Stomach smooth muscle (tissue), 2 donors: ENCODE measurements at regions not wholly inside any gene's neighbourhood (a gene's known extent, or its start where the extent isn't known, plus 50 kb on each side); places are given as distances from the start of the nearest gene placed in this dataset.
"Not testable (repeated sequence)": the region's sequence is repeated elsewhere in the genome, so short reads cannot be mapped to it uniquely, and the experiment has no call there.

ENCODE experiments used
- H3K27ac ChIP-seq: one replicate; pipeline ENCODE4 v1.7.0; 2013; ENCODE audit warnings: mild to moderate bottlenecking, low read length, inconsistent platforms
- H3K27me3 ChIP-seq, 2 donors: one replicate each; pipeline ENCODE4 v1.7.0; 2013; ENCODE audit warnings: low read length in 2 of 2; ENCODE audit not compliant: insufficient read depth in 2 of 2, control insufficient read depth in 1 of 2
- H3K36me3 ChIP-seq, 2 donors: one replicate each; pipeline ENCODE4 v1.7.0; 2013; ENCODE audit warnings: low read length in 2 of 2; ENCODE audit not compliant: control insufficient read depth in 2 of 2, insufficient read depth in 2 of 2
- H3K4me1 ChIP-seq: one replicate; pipeline ENCODE4 v1.7.0; 2013; ENCODE audit warnings: low read length; ENCODE audit not compliant: control insufficient read depth, insufficient read depth
- H3K4me3 ChIP-seq, 2 donors: one replicate each; pipeline ENCODE4 v1.7.0; 2013; ENCODE audit warnings: low read length in 2 of 2
- H3K9ac ChIP-seq, 2 donors: one replicate each; pipeline ENCODE4 v1.7.0; 2013; ENCODE audit warnings: low read length in 2 of 2, mild to moderate bottlenecking in 1 of 2
- H3K9me3 ChIP-seq, 2 donors: one replicate each; pipeline ENCODE4 v1.7.0; 2013; ENCODE audit warnings: low read length in 2 of 2; ENCODE audit not compliant: control insufficient read depth in 2 of 2
- donor health status: healthy.
- donor health status: Pancreatic carcinoma.

DNA sequence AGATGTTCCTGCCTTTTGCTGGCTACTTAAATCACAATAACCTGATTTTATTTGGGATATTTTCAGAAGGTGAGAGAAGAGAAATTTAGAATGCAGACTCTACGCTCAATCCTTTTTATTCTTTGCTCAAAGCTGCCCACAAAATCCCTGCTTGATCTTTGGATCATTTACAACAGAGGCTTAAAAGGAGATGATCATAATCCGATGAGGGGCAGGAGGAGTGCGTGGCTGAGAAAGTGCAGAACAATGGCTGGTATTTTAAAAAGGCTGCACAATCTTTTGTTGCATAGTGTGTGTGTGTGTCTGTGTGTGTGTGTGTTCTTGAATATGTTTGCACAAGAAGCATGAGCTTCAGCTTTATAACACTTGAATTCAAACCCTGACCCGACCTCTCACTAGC, 256.3 kb upstream of the MYT1L start:
- Histone ChIP-seq H3K4me3 (no peak overlapping the region), H3K4me1 (no peaks in the 10 kb centered on the region), H3K36me3 (no peaks in the 10 kb centered on the region), H3K27ac (no peak overlapping the region), H3K9me3 (no peaks in the 10 kb centered on the region), H3K9ac (no peak overlapping the region), H3K27me3 (no peaks in the 10 kb centered on the region)

DNA sequence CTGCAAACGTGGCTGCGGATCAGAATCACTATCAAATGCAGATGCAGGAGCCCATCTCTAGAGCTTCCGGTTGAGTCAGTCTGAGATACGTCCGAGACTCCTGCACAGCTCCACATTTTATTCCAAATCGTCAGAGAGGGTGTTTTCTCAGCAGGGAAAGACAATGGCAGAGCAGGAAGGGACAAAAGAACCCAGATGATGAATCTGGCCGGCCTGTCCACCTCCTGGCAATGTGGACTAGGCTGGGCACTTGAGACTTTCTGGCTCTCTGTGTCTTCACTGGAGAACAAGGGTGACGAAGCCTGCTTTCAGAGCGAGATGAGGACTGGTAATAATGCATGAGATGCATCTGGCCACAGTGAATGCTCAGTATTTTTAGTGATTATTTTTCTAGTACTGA, 255.9 kb upstream of the MYT1L start:
- no peak overlapping the region for H3K4me3 ChIP-seq
- no peak overlapping the region for H3K27ac ChIP-seq
- H3K9me3 ChIP-seq, result no peaks in the 10 kb centered on the region
- no peaks in the 10 kb centered on the region for H3K36me3 ChIP-seq
- no peaks in the 10 kb centered on the region for H3K4me1 ChIP-seq
- H3K9ac ChIP-seq, result no peak overlapping the region
- H3K27me3 ChIP-seq, result no peaks in the 10 kb centered on the region

DNA sequence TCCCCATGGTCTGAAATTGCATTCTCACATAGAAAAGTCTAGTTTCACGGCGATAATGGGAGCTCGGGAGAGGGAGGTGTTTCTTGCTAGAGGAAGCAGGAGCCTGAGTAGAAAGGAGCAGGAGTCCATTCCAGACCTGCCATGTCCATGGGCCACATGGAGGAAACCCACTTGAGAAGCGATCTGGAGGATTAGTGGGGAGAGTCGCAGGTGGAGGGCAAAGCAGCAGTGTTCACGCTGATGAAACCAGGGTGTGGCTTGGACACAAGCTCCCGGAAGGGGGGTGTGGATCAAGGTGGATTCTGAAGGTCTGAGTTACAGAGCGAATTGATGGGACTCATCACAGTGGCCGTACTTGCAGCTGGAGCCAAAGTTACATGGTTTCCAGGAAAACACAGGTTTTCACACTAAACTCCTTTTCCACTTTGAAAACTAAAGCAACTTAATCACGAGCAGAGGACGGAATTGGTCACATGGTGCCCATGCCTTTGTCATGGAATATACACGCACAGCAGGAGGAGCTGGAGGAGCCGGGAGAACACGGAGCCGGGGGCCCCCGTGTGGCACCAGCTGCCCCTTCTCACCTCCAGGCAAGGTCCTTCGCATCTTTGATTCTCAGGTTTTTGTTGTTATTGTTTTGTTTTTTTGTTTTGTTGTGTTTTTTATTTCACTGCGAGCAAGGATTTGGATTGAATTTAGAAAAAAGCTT, 255.1 kb upstream of the MYT1L start:
- Histone ChIP-seq H3K27ac (no peak overlapping the region), H3K4me3 (no peak overlapping the region), H3K9me3 (no peaks in the 10 kb centered on the region), H3K27me3 (peaks cover 0 to 2% of the 10 kb centered on the region in 2 donors), H3K36me3 (no peaks in the 10 kb centered on the region), H3K4me1 (no peaks in the 10 kb centered on the region), H3K9ac (no peak overlapping the region)

DNA sequence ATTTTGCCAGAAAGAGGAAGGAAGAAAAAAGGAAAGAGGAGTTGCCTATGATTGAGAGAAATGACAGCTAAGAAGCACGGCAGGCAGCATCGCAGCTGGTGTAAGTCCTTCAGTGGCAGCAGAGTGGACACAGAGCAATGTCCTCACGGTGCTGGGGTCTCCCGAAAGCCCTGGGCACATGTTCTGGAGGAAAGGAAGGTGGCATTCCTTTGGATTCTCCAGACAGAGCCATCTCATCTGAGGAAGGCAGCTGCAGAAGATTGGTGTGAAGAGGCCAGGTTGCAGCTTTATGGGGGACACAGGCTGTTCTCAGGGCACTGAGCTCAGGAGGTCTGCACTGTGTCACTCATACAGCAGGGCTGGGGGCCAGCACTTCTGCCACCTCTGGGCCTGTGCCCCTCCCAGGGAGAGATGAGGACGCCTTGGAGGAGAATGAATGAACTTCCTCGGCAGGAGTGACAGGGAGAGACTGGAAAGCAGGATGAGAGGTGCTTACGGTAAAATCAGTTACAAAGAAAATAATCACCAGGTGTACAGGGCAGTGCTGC, 252.0 kb upstream of the MYT1L start:
- Histone ChIP-seq H3K9ac (no peak overlapping the region), H3K36me3 (no peaks in the 10 kb centered on the region), H3K9me3 (no peaks in the 10 kb centered on the region), H3K4me1 (no peaks in the 10 kb centered on the region), H3K4me3 (no peak overlapping the region), H3K27me3 (peaks cover 0 to 4% of the 10 kb centered on the region in 2 donors), H3K27ac (no peak overlapping the region)

DNA sequence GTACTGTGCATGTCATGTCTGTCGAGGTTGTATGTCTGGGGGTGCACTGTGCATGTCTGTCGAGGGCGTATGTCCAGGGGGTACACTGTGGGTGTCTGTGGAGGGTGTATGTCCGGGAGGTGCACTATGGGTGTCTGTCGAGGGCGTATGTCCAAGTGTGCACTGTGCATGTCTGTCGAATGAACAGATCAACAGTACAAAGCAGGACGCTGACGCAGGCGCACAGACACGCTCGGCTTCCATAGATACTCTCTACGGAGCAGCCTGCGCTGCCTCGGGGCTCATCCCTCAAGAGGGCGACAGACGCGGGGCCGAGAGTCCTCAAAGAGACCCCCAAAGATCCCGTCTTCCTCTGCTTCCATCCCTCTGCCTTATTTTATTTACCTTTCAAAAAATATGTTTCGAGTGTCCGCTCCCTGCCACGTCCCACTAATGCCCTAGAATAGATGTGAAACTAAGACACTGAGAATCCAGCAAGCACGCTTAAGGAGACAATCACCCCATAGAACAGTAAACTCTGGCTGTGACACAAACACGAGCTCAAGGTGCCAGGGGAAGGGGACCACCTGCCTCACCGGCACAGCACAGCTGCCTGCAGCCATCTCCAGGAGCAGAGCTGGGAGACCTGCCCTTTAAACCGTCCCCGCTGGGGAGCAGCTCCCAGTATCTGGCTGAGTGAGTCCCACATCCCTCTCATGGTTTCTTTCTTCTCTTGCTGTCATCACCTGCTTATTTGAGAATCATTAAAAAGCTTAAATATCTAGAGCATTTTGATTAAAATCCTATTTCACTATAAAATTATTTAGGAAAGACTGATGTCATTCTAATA, 250.5 kb upstream of the MYT1L start:
- Histone ChIP-seq H3K36me3 (no peaks in the 10 kb centered on the region), H3K27ac (no peak overlapping the region), H3K4me3 (no peak overlapping the region), H3K9ac (no peak overlapping the region), H3K27me3 (peaks cover 0 to 4% of the 10 kb centered on the region in 2 donors), H3K4me1 (no peaks in the 10 kb centered on the region), H3K9me3 (no peaks in the 10 kb centered on the region)

DNA sequence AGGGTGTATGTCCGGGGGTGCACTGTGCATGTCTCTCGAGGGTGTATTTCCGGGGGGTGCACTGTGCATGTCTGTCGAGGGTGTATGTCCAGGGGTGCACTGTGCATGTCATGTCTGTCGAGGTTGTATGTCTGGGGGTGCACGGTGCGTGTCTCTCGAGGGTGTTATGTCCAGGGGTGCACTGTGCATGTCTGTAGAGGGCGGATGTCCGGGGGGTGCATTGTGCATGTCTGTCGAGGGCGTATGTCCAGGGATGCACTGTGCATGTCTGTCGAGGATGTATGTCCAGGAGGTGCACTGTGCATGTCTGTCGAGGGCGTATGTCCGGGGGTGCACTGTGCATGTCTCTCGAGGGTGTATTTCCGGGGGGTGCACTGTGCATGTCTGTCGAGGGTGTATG, 249.8 kb upstream of the MYT1L start:
- not testable (repeated sequence) for H3K9ac ChIP-seq, H3K36me3 ChIP-seq, H3K4me1 ChIP-seq, H3K27ac ChIP-seq, H3K27me3 ChIP-seq, H3K4me3 ChIP-seq, H3K9me3 ChIP-seq

DNA sequence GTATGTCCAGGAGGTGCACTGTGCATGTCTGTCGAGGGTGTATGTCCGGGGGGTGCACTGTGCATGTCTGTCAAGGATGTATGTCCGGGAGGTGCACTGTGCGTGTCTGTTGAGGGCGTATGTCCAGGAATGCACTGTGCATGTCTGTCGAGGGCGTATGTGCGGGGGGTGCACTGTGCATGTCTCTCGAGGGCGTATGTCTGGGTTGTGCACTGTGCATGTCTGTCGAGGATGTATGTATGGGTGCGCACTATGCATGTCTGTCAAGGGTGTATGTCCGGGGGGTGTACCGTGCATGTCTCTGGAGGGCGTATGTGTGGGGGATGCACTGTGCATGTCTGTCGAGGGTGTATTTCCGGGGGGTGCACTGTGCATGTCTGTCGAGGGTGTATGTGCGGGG, 249.3 kb upstream of the MYT1L start:
- Histone ChIP-seq H3K9ac (no peak overlapping the region), H3K4me1 (no peaks in the 10 kb centered on the region), H3K9me3 (no peaks in the 10 kb centered on the region), H3K36me3 (no peaks in the 10 kb centered on the region), H3K27ac (no peak overlapping the region), H3K4me3 (no peak overlapping the region), H3K27me3 (peaks cover 0 to 4% of the 10 kb centered on the region in 2 donors)

DNA sequence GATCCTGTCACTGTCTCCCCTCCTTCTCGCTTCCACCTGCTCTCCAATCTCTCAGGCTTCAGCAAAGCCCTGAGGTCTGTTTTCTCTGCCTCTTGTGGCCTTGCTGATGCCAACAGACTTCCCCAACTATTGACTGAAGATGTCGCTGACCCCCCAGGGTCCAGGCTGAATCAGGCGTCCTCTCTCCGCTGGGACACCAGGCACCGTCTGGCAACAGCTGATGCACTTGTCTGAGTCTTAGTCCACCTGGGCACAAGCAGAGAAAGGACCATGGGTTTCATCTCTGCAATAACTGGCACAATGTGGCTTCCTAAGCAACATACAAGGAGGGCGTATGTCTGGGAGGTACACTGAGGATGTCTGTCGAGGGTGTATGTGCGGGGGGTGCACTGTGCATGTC, 248.7 kb upstream of the MYT1L start:
- Histone ChIP-seq H3K27me3 (peaks cover 0 to 4% of the 10 kb centered on the region in 2 donors), H3K9ac (no peak overlapping the region), H3K36me3 (no peaks in the 10 kb centered on the region), H3K4me3 (no peak overlapping the region), H3K27ac (no peak overlapping the region), H3K9me3 (no peaks in the 10 kb centered on the region), H3K4me1 (no peaks in the 10 kb centered on the region)

DNA sequence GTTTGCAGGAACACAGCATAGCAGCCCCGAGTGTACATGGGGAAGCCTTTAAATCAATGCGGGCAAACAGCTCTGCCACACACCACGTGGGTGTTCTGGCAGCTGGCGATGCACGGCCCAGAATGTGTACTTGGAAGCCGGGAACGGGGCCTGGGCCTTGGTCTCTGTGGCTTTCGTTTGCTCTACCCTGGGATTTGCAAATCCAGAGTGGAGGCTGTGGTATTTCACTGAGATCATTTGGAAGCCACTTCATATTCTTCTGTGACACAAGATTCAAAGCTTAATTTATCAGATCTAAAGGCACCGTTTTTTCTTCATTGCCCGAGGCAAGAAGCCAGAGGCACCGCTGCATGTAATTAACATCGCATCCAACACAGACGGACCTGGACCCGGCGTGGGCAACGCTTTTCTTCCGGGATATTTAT, 246.3 kb upstream of the MYT1L start:
- no peaks in the 10 kb centered on the region for H3K36me3 ChIP-seq
- peaks cover 0 to 4% of the 10 kb centered on the region in 2 donors for H3K27me3 ChIP-seq
- H3K4me1 ChIP-seq, result no peaks in the 10 kb centered on the region
- peak overlapping the region in 1 of 2 donors; percentile 21 for H3K9ac ChIP-seq
- H3K9me3 ChIP-seq, result no peaks in the 10 kb centered on the region
- H3K4me3 ChIP-seq, result no peak overlapping the region
- H3K27ac ChIP-seq, result no peak overlapping the region

DNA sequence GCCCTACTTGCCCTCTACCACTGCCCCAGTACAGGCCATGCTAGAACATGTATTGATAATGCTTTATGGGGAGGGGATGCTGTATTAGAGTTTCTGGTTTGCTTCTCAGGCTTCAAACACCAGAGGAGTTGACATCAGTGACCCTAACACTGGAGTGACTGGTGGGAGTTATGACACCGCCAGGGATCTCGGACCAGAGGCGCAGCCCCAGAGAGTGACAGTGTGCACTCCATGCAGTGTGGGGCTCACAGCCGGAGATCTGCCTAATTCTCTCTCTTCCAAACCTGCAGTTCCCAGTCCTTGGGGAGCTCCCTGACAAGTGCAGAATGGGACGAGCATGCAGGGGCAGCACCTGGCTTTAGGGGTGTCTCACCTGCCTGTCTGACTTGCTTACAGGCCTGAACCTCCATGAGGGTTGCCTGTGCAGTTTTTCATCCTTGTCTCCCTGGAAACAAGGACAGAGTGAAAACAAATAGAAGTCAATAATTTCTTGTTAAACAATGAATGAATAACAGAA, 244.9 kb upstream of the MYT1L start:
- Histone ChIP-seq H3K27me3 (peaks cover 0 to 2% of the 10 kb centered on the region in 2 donors), H3K36me3 (no peaks in the 10 kb centered on the region), H3K27ac (no peak overlapping the region), H3K9ac (no peak overlapping the region), H3K9me3 (no peaks in the 10 kb centered on the region), H3K4me3 (no peak overlapping the region), H3K4me1 (no peaks in the 10 kb centered on the region)
